ENCODE measurements at regions not wholly inside any gene's neighbourhood (a gene's known extent, or its start where the extent isn't known, plus 50 kb on each side); places are given as distances from the start of the nearest gene placed in this dataset.

DNA sequence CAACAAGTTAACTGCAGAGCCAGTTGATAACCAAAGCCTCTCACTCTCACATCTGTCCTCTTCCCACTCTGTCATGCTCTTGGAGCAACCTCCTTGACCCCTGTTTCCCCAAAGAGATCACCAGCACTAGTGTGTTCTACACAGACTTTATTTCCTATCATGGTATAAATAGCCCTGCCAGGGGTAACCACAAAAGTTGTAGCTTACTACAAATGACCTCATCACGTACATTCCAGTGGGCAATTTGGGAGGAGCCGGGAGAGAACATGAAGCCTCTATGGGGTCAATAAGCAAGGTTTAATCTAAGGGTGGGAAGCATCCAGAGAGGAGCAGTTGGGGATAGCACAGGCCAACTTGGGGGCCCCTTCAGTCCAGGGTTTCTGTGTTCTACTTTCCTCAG, 186.5 kb downstream of the KCNA5 start:
- H3K27ac Mint-ChIP-seq = no peak overlapping the region
- ATAC-seq (no peak), DNase-seq (no peak)
- peaks cover 3% of the 10 kb centered on the region for H3K4me1 Mint-ChIP-seq
- peaks cover 11% of the 10 kb centered on the region for H3K27me3 Mint-ChIP-seq
- no peaks in the 10 kb centered on the region for H3K9me3 ChIP-seq (ENCODE audit: control insufficient read depth, low read length, poor library complexity, severe bottlenecking)
- H3K4me3 Mint-ChIP-seq = no peak overlapping the region
- no peaks in the 10 kb centered on the region for H3K36me3 Mint-ChIP-seq (ENCODE audit: low read depth)

DNA sequence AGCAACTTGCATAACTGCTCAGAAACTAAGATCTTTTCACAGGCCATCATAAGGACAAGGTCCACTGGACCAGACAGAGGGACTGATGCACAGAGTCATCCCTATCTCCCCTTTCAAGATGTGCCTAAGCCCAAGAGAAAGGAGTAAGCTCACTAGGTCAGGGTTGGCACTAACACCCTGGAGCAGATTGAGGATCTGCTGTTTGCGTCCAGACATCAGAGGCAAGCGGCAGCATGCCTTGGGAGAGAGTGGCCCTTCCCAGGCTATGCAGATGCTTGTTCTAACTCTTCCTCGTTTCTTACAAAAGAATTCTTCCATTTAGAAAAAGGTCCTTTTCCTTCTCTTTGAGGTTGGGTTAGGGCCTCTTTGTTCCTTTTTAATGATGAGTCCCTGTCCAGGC, 187.2 kb downstream of the KCNA5 start:
- no peak overlapping the region for H3K4me3 Mint-ChIP-seq
- no peak for ATAC-seq
- peaks cover 11% of the 10 kb centered on the region for H3K27me3 Mint-ChIP-seq
- no peaks in the 10 kb centered on the region for H3K9me3 ChIP-seq (ENCODE audit: control insufficient read depth, low read length, poor library complexity, severe bottlenecking)
- no peaks in the 10 kb centered on the region for H3K36me3 Mint-ChIP-seq (ENCODE audit: low read depth)
- H3K27ac Mint-ChIP-seq = no peak overlapping the region
- peaks cover 3% of the 10 kb centered on the region for H3K4me1 Mint-ChIP-seq
- no peak for DNase-seq

DNA sequence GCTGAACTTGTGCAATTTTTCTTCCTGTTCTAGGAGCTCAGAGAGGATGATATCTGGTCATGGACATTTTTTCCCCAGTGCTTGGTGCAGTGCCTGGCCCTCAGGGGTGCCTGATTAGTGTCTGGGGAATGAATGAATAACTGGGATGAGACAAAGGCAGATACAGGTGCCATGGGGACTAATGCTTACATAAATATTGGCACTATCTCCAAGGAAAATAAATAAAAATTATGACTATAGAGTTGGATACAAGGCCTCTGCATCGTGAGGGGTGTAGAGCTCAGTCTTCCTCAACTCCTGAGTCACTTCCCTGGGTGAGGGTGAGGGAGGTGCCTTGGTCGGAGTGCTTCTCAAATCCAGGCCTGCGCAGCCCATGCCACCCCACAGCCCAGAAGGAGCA, 188.6 kb downstream of the KCNA5 start:
- ATAC-seq = no peak
- no peaks in the 10 kb centered on the region for H3K9me3 ChIP-seq (ENCODE audit: control insufficient read depth, low read length, poor library complexity, severe bottlenecking)
- H3K27me3 Mint-ChIP-seq = peaks cover 11% of the 10 kb centered on the region
- H3K4me1 Mint-ChIP-seq = peaks cover 3% of the 10 kb centered on the region
- H3K36me3 Mint-ChIP-seq (ENCODE audit: low read depth) = no peaks in the 10 kb centered on the region
- no peak for DNase-seq
- H3K4me3 Mint-ChIP-seq = no peak overlapping the region
- no peak overlapping the region for H3K27ac Mint-ChIP-seq

DNA sequence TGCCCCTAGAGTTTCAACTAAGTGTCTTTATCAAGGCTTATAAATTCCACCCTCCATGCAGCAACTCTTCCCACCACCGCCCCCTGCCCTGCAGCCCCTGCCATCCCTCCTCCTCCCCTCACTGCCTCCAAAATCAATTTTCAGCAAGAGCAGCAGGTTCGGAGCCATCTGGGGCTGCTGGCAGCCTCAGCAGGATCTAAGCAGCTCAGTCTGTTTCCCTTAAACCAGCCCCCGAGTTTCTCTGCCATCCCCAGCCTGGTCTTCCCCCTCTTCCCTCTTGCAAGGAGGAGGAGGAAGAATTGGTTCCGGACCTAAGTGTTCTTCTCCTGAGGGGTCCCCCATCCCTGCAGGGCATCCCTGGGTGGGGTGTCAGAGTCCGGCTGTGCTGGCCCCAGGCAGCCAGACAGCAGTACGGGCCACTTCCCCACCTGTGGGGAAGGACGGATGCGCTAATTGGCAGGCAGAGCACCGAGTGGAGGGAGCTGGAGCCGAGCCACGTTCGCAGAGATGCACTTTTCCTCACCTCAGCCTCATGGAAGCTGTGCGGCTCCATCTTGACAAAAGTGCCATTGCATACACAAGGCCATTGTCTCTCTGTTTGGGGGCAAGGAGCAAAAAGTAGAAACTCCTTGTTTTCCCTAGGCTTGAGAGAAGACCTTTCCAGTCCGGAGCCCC, 189.3 kb downstream of the KCNA5 start:
- H3K27ac Mint-ChIP-seq = no peak overlapping the region
- H3K4me1 Mint-ChIP-seq = peaks cover 3% of the 10 kb centered on the region
- H3K27me3 Mint-ChIP-seq = peaks cover 11% of the 10 kb centered on the region
- H3K4me3 Mint-ChIP-seq = no peak overlapping the region
- no peaks in the 10 kb centered on the region for H3K36me3 Mint-ChIP-seq (ENCODE audit: low read depth)
- ATAC-seq (no peak), DNase-seq (no peak)
- H3K9me3 ChIP-seq (ENCODE audit: control insufficient read depth, low read length, poor library complexity, severe bottlenecking) = no peaks in the 10 kb centered on the region

DNA sequence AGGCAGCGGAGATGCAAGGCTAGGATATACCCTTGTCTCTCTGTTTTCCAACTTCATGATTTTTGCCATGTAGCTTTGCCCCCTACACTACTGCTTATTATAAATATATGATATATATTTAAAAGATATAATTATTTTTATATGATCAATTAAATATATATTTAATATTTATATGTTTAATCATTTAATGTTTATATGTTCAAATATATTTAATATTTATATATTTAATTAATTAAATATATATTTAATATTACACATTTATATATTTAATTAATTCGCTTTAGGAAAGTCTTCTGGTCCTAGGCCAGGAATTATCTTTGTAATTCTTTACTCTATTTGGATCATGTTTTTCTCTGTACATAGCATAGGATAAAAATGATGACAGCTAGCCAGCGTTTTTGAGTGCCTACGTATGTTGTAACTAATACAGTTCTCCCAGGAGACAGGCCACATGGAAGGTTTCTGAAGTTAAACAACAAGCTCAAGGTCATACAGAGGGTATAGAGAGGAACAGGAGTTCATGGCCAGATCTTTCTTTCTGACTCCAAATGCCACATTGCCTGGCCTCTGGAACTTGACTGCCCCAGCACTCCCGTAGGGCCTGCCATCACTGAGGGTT, 192.5 kb downstream of the KCNA5 start:
- no peak overlapping the region for H3K4me3 Mint-ChIP-seq
- no peak for ATAC-seq
- H3K27ac Mint-ChIP-seq = no peak overlapping the region
- no peaks in the 10 kb centered on the region for H3K9me3 ChIP-seq (ENCODE audit: control insufficient read depth, low read length, poor library complexity, severe bottlenecking)
- H3K36me3 Mint-ChIP-seq (ENCODE audit: low read depth) = no peaks in the 10 kb centered on the region
- H3K27me3 Mint-ChIP-seq = peaks cover 11% of the 10 kb centered on the region
- no peak for DNase-seq
- H3K4me1 Mint-ChIP-seq = peaks cover 3% of the 10 kb centered on the region

DNA sequence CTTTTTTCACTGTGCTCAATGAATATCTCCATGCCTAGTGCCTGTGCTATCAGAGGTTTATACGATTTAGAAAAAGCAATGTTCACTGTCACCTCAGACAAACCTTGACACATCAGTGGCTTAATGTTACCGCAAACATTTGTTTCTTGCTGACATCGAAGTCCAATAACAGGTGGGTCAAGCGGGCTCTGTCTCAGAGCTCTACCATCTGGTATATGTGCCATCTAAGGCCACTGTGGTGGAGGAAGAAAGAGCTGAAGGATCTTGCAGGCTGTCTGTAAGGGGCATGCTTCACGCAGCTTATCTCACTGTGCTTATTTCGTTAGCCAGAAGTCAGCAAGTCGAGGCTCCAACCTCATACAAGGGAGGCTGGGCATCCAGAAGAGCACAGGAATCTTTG, 189.5 kb upstream of the NTF3 start:
- ATAC-seq (no peak), DNase-seq (no peak)
- no peak overlapping the region for H3K4me3 Mint-ChIP-seq
- H3K4me1 Mint-ChIP-seq = no peaks in the 10 kb centered on the region
- H3K36me3 Mint-ChIP-seq (ENCODE audit: low read depth) = no peaks in the 10 kb centered on the region
- H3K27me3 Mint-ChIP-seq = no peaks in the 10 kb centered on the region
- no peak overlapping the region for H3K27ac Mint-ChIP-seq
- H3K9me3 ChIP-seq (ENCODE audit: control insufficient read depth, low read length, poor library complexity, severe bottlenecking) = no peaks in the 10 kb centered on the region

DNA sequence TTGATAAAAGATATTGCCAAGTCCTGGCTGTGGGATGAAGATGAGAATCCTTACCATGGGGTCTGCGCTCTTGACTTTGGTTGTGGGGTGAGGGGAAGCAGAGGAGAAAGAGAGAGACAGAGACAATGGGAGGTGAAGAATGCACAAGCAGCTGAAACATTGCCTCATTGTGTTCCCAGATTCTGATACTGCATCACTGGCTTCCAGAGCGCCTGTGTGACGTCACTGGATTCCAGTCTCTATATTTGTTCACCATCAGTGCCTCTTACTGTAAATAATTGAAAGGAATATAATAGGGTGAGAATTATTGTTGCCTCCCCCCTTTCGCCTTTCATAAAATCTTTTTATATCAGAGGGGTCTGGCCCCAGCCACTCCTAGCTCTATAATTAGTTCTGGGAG, 188.9 kb upstream of the NTF3 start:
- H3K27me3 Mint-ChIP-seq = no peaks in the 10 kb centered on the region
- H3K27ac Mint-ChIP-seq = no peak overlapping the region
- no peaks in the 10 kb centered on the region for H3K36me3 Mint-ChIP-seq (ENCODE audit: low read depth)
- H3K9me3 ChIP-seq (ENCODE audit: control insufficient read depth, low read length, poor library complexity, severe bottlenecking) = no peaks in the 10 kb centered on the region
- H3K4me1 Mint-ChIP-seq = no peaks in the 10 kb centered on the region
- ATAC-seq (no peak), DNase-seq (no peak)
- no peak overlapping the region for H3K4me3 Mint-ChIP-seq

DNA sequence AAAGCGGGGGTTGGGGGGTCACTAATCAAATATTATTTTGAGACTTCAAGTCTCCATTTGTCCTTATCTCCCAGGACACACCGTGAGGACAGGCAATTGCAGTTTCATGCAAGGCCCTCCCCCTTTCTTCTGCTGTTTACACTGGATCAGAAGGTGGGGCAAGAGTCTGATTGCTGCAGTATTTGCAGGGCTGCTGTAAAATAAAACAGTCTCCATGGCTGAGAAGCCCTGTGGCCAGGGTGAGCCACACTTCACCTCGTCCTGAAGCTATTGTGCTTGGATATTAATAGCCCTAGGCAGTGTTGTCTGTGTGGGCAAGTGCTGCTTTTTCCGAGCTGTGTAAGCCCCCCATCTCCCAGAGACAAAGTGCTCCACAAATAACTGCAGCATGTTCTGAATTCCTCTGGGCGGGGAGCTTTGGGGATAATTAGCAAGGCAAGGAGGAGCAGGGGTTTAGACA, 187.4 kb upstream of the NTF3 start:
- no peaks in the 10 kb centered on the region for H3K4me1 Mint-ChIP-seq
- no peaks in the 10 kb centered on the region for H3K9me3 ChIP-seq (ENCODE audit: control insufficient read depth, low read length, poor library complexity, severe bottlenecking)
- peaks cover 1% of the 10 kb centered on the region for H3K27me3 Mint-ChIP-seq
- H3K27ac Mint-ChIP-seq = no peak overlapping the region
- DNase-seq (no peak), ATAC-seq (no peak)
- no peak overlapping the region for H3K4me3 Mint-ChIP-seq
- H3K36me3 Mint-ChIP-seq (ENCODE audit: low read depth) = no peaks in the 10 kb centered on the region

DNA sequence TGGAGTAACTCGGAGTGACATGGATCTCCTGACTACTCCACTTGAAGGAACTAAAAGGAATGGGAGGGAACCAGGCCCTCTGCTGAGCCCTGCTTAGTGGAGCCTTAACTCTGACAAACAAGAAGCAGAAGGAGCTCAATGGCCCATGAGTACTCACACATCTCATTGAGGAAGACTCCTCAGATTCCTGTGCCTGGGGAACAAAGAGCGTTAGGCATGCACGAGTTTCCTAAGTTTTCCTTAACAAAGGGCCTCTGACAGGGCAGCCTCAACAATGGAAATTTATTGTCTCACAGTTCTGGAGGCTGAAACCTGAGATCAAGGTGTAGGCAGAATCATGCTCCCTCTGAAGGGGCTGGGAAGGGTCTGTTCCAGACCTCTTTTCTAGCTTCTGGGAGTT, 185.7 kb upstream of the NTF3 start:
- H3K27me3 Mint-ChIP-seq = peaks cover 7% of the 10 kb centered on the region
- DNase-seq (no peak), ATAC-seq (no peak)
- H3K4me3 Mint-ChIP-seq = no peak overlapping the region
- H3K36me3 Mint-ChIP-seq (ENCODE audit: low read depth) = no peaks in the 10 kb centered on the region
- H3K4me1 Mint-ChIP-seq = no peaks in the 10 kb centered on the region
- H3K9me3 ChIP-seq (ENCODE audit: control insufficient read depth, low read length, poor library complexity, severe bottlenecking) = no peaks in the 10 kb centered on the region
- H3K27ac Mint-ChIP-seq = no peak overlapping the region

DNA sequence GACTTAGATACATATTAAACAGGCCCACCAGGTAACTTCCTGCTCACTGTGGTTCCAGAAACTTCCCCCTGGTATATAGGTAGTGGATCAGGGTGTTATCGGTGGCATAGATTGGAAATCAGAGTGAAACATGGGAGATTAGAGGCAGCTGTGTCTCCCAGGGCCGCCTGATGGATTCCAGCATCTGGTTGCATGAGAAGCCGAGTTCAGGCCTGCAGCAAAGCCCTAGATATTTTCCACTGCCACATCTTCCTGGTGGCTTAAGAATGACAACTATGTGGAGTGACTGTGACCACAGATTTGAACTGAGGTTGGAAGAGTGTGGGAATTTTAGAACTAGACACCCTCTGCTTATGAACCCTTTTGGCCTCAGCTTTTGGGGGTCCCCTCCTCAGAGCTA, 184.8 kb upstream of the NTF3 start:
- peaks cover 12% of the 10 kb centered on the region for H3K27me3 Mint-ChIP-seq
- DNase-seq = no peak
- no peaks in the 10 kb centered on the region for H3K36me3 Mint-ChIP-seq (ENCODE audit: low read depth)
- no peak overlapping the region for H3K27ac Mint-ChIP-seq
- ATAC-seq = no peak
- H3K4me1 Mint-ChIP-seq = no peaks in the 10 kb centered on the region
- no peak overlapping the region for H3K4me3 Mint-ChIP-seq
- H3K9me3 ChIP-seq (ENCODE audit: control insufficient read depth, low read length, poor library complexity, severe bottlenecking) = no peaks in the 10 kb centered on the region

DNA sequence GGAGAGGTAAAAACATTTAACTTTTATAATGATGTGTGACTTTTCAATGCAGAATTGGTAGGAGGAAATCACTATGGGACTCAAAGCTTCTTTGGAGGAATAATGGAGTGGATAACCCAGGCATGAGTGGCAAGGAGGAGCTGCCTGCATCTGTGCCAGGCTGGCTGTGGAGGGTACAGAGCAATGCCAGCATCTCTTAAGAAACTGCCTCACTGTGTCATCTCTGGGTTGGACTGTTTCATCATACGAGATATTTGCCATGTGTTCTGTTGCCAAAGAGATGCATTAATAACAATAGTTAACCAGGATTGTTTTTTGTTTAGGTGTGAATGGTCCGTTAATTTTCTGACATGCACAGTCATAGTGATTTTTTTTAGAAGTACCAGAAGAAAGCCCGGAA, 183.7 kb upstream of the NTF3 start:
- H3K36me3 Mint-ChIP-seq (ENCODE audit: low read depth) = no peaks in the 10 kb centered on the region
- ATAC-seq (no peak), DNase-seq (no peak)
- no peaks in the 10 kb centered on the region for H3K4me1 Mint-ChIP-seq
- no peak overlapping the region for H3K27ac Mint-ChIP-seq
- H3K4me3 Mint-ChIP-seq = no peak overlapping the region
- peaks cover 12% of the 10 kb centered on the region for H3K27me3 Mint-ChIP-seq
- H3K9me3 ChIP-seq (ENCODE audit: control insufficient read depth, low read length, poor library complexity, severe bottlenecking) = no peaks in the 10 kb centered on the region

DNA sequence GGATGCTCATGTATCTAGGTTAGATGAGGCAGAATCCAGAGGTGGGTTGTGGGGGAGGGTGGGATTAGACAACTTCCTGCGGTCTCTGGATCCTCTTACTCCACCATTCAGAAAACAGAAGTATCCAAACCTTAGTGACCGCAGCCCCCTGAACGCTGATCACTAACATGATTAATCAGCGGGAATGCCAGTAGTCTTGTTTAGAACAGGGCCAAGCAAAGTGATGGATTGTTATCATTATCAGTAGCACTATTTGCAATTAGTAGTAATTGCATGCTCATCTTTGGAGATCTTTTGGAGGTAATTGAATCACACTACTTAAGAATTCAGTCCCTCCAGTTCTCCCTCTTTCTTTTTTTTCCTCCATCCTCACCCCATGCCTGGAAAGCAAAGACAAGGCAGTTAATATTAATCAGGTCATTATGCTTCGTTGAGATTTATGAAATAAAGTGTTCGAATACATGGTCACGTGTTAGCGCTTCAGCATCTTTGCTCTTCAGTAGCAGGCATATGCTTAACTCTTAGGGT, 182.8 kb upstream of the NTF3 start:
- Mint-ChIP-seq H3K4me3 (no peak overlapping the region), H3K36me3 (ENCODE audit: low read depth) (no peaks in the 10 kb centered on the region), H3K27ac (no peak overlapping the region), H3K4me1 (no peaks in the 10 kb centered on the region), H3K27me3 (peaks cover 12% of the 10 kb centered on the region)
- DNase-seq (no peak), ATAC-seq (no peak)
- H3K9me3 ChIP-seq (ENCODE audit: control insufficient read depth, low read length, poor library complexity, severe bottlenecking) = no peaks in the 10 kb centered on the region

DNA sequence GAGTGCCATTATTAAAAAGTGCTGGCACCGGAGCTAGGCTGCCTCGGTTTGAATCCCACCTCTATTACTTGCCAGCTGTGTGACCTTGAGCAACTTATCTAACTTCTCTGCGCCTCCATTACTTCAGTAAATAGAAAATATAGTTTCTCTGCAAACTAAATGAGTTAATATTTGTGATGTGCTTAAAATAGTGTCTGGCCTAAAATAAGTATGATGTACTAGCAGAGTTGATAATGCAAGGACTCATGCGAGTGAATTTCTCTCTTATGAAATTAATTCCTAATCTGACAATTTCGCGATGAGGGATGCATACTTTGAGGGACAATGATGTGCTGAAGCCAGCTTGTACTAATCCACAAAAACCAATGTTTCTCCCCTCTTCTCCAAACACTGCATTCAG, 180.8 kb upstream of the NTF3 start:
- Mint-ChIP-seq H3K4me1 (no peaks in the 10 kb centered on the region), H3K4me3 (no peak overlapping the region), H3K27ac (no peak overlapping the region), H3K27me3 (peaks cover 17% of the 10 kb centered on the region), H3K36me3 (ENCODE audit: low read depth) (no peaks in the 10 kb centered on the region)
- DNase-seq = no peak
- no peaks in the 10 kb centered on the region for H3K9me3 ChIP-seq (ENCODE audit: control insufficient read depth, low read length, poor library complexity, severe bottlenecking)
- ATAC-seq = no peak

DNA sequence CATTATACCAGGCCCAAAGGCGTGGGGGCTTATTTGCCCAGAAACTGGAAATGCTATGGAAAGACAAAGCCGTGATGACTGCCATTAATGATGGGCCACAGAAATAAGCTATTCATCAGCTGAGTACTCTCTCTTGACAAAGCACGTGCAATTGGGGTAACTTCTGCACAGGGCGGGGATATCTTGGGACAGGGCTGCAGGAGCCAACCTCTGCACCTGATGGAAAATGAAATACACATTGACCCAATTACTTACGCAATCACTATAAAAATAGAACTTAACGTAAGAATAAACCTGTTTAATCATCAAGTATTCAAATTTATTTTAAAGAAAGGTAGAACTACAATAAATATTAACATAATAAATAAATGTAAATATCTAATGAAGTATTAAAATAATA, 180.1 kb upstream of the NTF3 start:
- peaks cover 17% of the 10 kb centered on the region for H3K27me3 Mint-ChIP-seq
- no peak for ATAC-seq
- no peaks in the 10 kb centered on the region for H3K4me1 Mint-ChIP-seq
- no peak for DNase-seq
- no peaks in the 10 kb centered on the region for H3K36me3 Mint-ChIP-seq (ENCODE audit: low read depth)
- H3K27ac Mint-ChIP-seq = no peak overlapping the region
- H3K9me3 ChIP-seq (ENCODE audit: control insufficient read depth, low read length, poor library complexity, severe bottlenecking) = no peaks in the 10 kb centered on the region
- H3K4me3 Mint-ChIP-seq = no peak overlapping the region
